Mesodermal cell (in vitro differentiated cells): ENCODE measurements at regions not wholly inside any gene's neighbourhood (a gene's known extent, or its start where the extent isn't known, plus 50 kb on each side); places are given as distances from the start of the nearest gene placed in this dataset.
"Not testable (repeated sequence)": the region's sequence is repeated elsewhere in the genome, so short reads cannot be mapped to it uniquely, and the experiment has no call there.

Experiments used
- H3K27ac ChIP-seq: 2 replicates; pipeline ENCODE4 v1.7.0; 2013; ENCODE audit warnings: mild to moderate bottlenecking, low read depth, low read length, moderate library complexity; ENCODE audit not compliant: severe bottlenecking
- H3K36me3 ChIP-seq: 2 replicates; pipeline ENCODE4 v1.7.1; 2013; ENCODE audit warnings: mild to moderate bottlenecking, low read length, moderate library complexity; ENCODE audit not compliant: control insufficient read depth, insufficient read depth
- H3K4me1 ChIP-seq: one replicate; pipeline ENCODE4 v1.7.1; 2013; ENCODE audit warnings: mild to moderate bottlenecking, low read length; ENCODE audit not compliant: insufficient read depth, control insufficient read depth, poor library complexity, severe bottlenecking
- H3K4me3 ChIP-seq: 2 replicates; pipeline ENCODE4 v1.7.0; 2013; ENCODE audit warnings: low read length, control low read depth, mild to moderate bottlenecking; ENCODE audit not compliant: insufficient read depth, poor library complexity, severe bottlenecking; ENCODE audit errors: extremely low read depth
- H3K9me3 ChIP-seq: 2 replicates; pipeline ENCODE4 v1.7.1; 2013; ENCODE audit warnings: mild to moderate bottlenecking, low read length, moderate library complexity; ENCODE audit not compliant: control insufficient read depth
- WGBS, 2 experiments: methylation state at CpG; one replicate each; pipeline ENCODE4 v1.1.5; 2013; ENCODE audit warnings: missing lambda C conversion rate in 2 of 2; ENCODE audit not compliant: insufficient coverage in 2 of 2; 5-methylcytosine and 5-hydroxymethylcytosine counted together

DNA sequence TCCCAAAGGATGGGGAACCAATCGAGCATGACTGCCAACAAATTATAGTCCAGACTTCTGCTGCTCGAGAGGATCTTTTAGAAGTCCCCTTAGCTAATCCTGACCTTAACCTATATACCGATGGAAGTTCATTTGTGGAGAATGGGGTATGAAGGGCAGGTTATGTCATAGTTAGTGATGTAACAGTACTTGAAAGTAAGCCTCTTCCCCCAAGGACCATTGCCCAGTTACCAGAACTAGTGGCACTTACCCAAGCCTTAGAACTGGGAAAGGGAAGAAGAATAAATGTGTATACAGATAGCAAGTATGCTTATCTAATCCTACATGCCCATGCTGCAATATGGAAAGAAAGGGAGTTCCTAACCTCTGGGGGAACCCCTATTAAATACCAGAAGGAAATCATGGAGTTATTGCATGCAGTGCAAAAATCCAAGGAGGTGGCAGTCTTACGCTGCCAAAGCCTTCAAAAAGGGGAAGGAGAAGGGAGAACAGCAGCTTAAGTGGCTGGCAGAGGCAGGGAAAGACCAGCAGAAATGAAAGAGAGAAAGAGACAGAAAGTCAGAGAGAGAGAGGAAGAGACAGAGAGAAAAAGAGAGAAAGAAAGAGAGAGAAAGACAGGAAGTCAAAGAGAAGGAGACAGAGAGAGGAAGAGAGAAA, 224.4 kb upstream of the SLC8A1 start:
- H3K4me3 ChIP-seq, H3K9me3 ChIP-seq, H3K27ac ChIP-seq, H3K36me3 ChIP-seq, H3K4me1 ChIP-seq: not testable (repeated sequence)
- WGBS, 2 experiments = 68 to 82% methylated on average over 1 to 2 of the region's 4 CpGs

DNA sequence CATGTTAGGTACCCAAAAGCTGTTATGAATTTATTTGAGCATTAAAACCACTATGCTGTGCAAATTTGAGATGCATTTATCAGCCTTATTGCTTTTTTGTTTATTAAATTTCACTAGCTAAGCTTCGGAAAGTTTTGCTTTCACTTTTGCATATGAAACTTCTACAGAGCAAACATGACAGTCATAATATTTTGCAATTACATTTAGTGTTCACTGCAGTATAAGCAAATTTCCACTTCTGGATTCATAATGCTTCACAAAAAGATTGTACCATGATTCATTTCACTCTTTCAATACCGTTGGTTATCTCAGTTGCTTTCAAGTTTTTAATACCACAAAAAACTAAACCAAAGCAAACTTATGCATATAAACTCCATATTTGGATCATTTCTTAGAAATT, 228.7 kb upstream of the SLC8A1 start:
- WGBS, 2 experiments = 80 to 86% methylated on average over 1 of the region's 2 CpGs
- Histone ChIP-seq H3K36me3 (no peaks in the 10 kb centered on the region), H3K4me1 (no peaks in the 10 kb centered on the region), H3K9me3 (no peaks in the 10 kb centered on the region), H3K4me3 (no peak overlapping the region), H3K27ac (no peak overlapping the region)

- H3K36me3 ChIP-seq = no peaks in the 10 kb centered on the region
- H3K27ac ChIP-seq = no peak overlapping the region
- H3K9me3 ChIP-seq = no peaks in the 10 kb centered on the region
- H3K4me1 ChIP-seq = no peaks in the 10 kb centered on the region
- 88 to 91% methylated on average over 3 of the region's 3 CpGs for WGBS, 2 experiments
- H3K4me3 ChIP-seq = no peak overlapping the region
Observed at GRCh38 chr2:40690036-40690435, 238.1 kb upstream of the SLC8A1 start.

- H3K4me1 ChIP-seq = no peaks in the 10 kb centered on the region
- no peak overlapping the region for H3K4me3 ChIP-seq
- H3K9me3 ChIP-seq = no peaks in the 10 kb centered on the region
- 92% methylated on average over 2 of the region's 3 CpGs; no CpG with 5 or more reads in 1 of the 2 experiments for WGBS, 2 experiments
- H3K36me3 ChIP-seq = no peaks in the 10 kb centered on the region
- no peak overlapping the region for H3K27ac ChIP-seq
Observed at GRCh38 chr2:40690525-40690924, 238.6 kb upstream of the SLC8A1 start.

DNA sequence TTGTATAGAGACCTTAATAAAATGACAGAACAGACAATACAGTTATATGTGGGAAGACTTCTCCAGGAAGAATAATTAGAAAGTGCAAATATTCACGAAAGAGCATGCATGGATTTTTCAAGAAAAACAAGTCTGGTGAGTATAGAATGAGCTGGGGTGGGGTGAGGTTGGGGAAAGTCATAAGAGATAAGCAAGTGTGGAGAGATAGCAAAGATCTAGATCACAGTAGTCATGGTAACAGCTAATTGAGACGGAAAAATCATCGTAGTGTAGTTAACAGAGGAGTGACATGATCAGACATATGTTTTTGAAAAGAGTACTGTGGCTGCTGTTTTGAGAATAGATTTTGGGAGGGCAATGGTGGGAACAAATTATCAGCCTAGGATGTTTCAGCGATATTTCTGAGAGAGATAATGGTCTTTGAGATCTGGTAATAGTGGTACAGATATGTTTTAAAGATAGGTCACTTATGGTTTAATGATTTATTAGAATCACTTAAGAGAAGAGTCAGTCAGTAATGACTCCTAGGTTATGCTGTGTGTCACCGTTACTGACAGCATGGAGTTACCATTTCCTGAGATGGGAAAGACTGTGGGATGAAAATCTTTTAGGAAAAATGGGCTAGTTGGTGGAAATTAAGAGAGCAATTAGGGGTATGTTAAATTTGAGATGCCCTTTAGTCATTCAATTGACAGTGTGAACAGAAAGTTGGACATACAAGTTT, 248.5 kb upstream of the SLC8A1 start:
- no peak overlapping the region for H3K4me3 ChIP-seq
- H3K9me3 ChIP-seq = no peaks in the 10 kb centered on the region
- 68 to 69% methylated on average over 5 of the region's 5 CpGs for WGBS, 2 experiments
- H3K4me1 ChIP-seq = no peaks in the 10 kb centered on the region
- H3K27ac ChIP-seq = no peak overlapping the region
- H3K36me3 ChIP-seq = no peaks in the 10 kb centered on the region

DNA sequence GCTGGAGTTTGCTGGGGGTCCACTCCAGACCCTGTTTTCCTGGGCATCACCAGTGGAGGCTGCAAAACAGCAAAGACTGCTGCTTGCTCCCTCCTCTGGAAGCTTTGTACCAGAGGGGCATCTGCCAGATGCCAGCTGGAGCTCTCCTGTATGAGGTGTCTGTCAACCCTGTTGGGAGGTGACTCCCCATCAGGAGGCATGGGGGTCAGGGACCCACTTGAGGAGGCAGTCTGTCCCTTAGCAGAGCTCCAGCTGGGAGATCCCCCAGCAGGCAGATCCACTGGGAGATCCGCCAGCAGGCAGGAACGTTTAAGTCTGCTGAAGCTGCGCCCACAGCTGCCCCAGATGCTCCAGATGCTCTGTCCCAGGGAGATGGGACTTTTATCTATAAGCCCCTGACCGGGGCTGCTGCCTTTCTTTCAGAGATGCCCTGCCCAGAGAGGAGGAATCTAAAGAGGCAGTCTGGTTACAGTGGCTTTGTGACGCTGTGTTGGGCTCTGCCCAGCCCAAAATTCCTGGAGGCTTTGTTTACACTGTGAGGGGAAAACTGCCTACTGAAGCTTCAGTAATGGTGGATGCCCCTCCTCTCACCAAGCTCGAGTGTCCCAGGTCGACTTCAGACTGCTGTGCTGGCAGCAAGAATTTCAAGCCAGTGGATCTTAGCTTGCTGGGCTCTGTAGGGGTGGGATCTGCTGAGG, 260.5 kb upstream of the SLC8A1 start:
- not testable (repeated sequence) for H3K9me3 ChIP-seq, H3K36me3 ChIP-seq, H3K4me3 ChIP-seq, H3K4me1 ChIP-seq
- 66 to 78% methylated on average over 4 to 5 of the region's 7 CpGs for WGBS, 2 experiments
- peak overlapping the region; percentile 57 for H3K27ac ChIP-seq

GRCh38 chr2:40716879-40717278, 265.0 kb upstream of the SLC8A1 start:
- H3K36me3 ChIP-seq = no peaks in the 10 kb centered on the region
- WGBS, 2 experiments = no CpG with 5 or more reads among the region's 2 CpGs
- no peaks in the 10 kb centered on the region for H3K9me3 ChIP-seq
- no peak overlapping the region for H3K27ac ChIP-seq
- H3K4me1 ChIP-seq = no peaks in the 10 kb centered on the region
- no peak overlapping the region for H3K4me3 ChIP-seq

- no peak overlapping the region for H3K4me3 ChIP-seq
- no peak overlapping the region for H3K27ac ChIP-seq
- H3K36me3 ChIP-seq = no peaks in the 10 kb centered on the region
- no peaks in the 10 kb centered on the region for H3K4me1 ChIP-seq
- no peaks in the 10 kb centered on the region for H3K9me3 ChIP-seq
- WGBS, 2 experiments = no CpG with 5 or more reads among the region's 2 CpGs
Observed at GRCh38 chr2:40719414-40719813, 267.5 kb upstream of the SLC8A1 start.

DNA sequence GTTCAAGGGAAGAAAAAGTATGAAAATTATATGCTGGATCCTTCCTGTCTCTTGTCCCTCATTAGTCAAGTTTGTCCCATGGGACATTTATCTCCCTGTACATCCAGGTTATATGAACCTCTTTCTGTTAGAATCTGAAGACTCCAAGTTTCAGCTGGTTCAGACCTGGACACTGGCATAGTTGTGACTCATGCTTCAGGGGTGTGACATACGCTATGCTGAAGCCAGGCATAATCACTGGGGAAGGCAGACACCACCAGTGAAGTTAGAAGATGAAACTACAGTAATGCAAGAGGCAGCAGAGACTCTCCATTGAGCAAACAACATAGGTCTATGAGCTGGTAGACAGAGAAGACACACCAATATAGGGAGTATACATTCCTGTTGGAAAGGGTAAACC, 269.7 kb upstream of the SLC8A1 start:
- Histone ChIP-seq H3K4me1 (no peaks in the 10 kb centered on the region), H3K27ac (no peak overlapping the region), H3K4me3 (no peak overlapping the region), H3K36me3 (no peaks in the 10 kb centered on the region), H3K9me3 (no peaks in the 10 kb centered on the region)
- 92 to 100% methylated on average over 1 of the region's 1 CpG for WGBS, 2 experiments

DNA sequence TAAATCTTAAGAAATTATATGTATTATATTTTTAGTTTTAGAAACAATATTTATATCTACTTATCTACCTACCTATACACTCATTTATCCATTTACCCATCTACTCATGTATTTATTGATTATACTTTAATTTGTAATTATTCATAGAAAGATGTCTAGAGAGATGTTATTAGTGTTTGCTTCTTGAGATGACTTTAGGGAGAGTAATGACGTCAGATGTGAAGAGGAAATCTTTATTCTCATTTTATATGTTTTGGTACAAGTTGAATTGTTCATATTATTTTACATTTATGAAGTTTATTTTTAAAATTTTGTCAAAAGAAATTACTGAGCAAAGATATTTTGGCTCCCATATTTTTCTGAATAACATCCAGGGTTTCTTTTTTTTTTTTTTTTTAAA, 271.3 kb upstream of the SLC8A1 start:
- Histone ChIP-seq H3K9me3 (no peaks in the 10 kb centered on the region), H3K27ac (no peak overlapping the region), H3K36me3 (no peaks in the 10 kb centered on the region), H3K4me1 (no peaks in the 10 kb centered on the region), H3K4me3 (no peak overlapping the region)
- WGBS, 2 experiments = no CpG with 5 or more reads among the region's 1 CpG

- no peaks in the 10 kb centered on the region for H3K9me3 ChIP-seq
- no peak overlapping the region for H3K4me3 ChIP-seq
- no peaks in the 10 kb centered on the region for H3K36me3 ChIP-seq
- H3K27ac ChIP-seq = no peak overlapping the region
- no peaks in the 10 kb centered on the region for H3K4me1 ChIP-seq
- WGBS, 2 experiments = 78 to 100% methylated on average over 1 to 3 of the region's 3 CpGs
Observed at GRCh38 chr2:40725040-40725439, 273.1 kb upstream of the SLC8A1 start.
